ENCODE measurements at regions not wholly inside any gene's neighbourhood (a gene's known extent, or its start where the extent isn't known, plus 50 kb on each side); places are given as distances from the start of the nearest gene placed in this dataset.

- no peak for DNase-seq (ENCODE audit: low read depth in 4 of 4, low spot score in 2 of 4)
These were observed 50.3 kb upstream of the HMHB1 start for GRCh38 chr5:143761663-143762062.

- DNase-seq (ENCODE audit: low read depth in 4 of 4, low spot score in 2 of 4), result no peak
These were observed 51.2 kb upstream of the HMHB1 start for GRCh38 chr5:143760755-143761154.

- no peak for DNase-seq (ENCODE audit: low read depth in 4 of 4, low spot score in 2 of 4)
These were observed 51.8 kb upstream of the HMHB1 start for GRCh38 chr5:143760131-143760505.

- no peak for DNase-seq (ENCODE audit: low read depth in 4 of 4, low spot score in 2 of 4)
These were observed 52.4 kb upstream of the HMHB1 start for GRCh38 chr5:143759396-143760130.

- no peak for DNase-seq (ENCODE audit: low read depth in 4 of 4, low spot score in 2 of 4)
These were observed 53.2 kb upstream of the HMHB1 start for GRCh38 chr5:143758750-143759149.

- no peak for DNase-seq (ENCODE audit: low read depth in 4 of 4, low spot score in 2 of 4)
These were observed 53.9 kb upstream of the HMHB1 start for GRCh38 chr5:143758015-143758414.

GRCh38 chr5:143757116-143757515 is 54.8 kb upstream of the HMHB1 start:
- no peak for DNase-seq (ENCODE audit: low read depth in 4 of 4, low spot score in 2 of 4)

- no peak for DNase-seq (ENCODE audit: low read depth in 4 of 4, low spot score in 2 of 4)
These were observed 56.0 kb upstream of the HMHB1 start for GRCh38 chr5:143755966-143756365.

GRCh38 chr5:143752165-143752850 is 59.7 kb upstream of the HMHB1 start:
- DNase-seq (ENCODE audit: low read depth in 4 of 4, low spot score in 2 of 4), result no peak

- DNase-seq (ENCODE audit: low read depth in 4 of 4, low spot score in 2 of 4), result no peak
These were observed 60.6 kb upstream of the HMHB1 start for GRCh38 chr5:143751342-143751741.

- no peak for DNase-seq (ENCODE audit: low read depth in 4 of 4, low spot score in 2 of 4)
These were observed 62.3 kb upstream of the HMHB1 start for GRCh38 chr5:143749581-143750205.

GRCh38 chr5:143748516-143748915 is 63.4 kb upstream of the HMHB1 start:
- no peak for DNase-seq (ENCODE audit: low read depth in 4 of 4, low spot score in 2 of 4)

- no peak for DNase-seq (ENCODE audit: low read depth in 4 of 4, low spot score in 2 of 4)
These were observed 69.0 kb upstream of the HMHB1 start for GRCh38 chr5:143742951-143743350.

- DNase-seq (ENCODE audit: low read depth in 4 of 4, low spot score in 2 of 4), result no peak
These were observed 70.5 kb upstream of the HMHB1 start for GRCh38 chr5:143741421-143741820.

- no peak for DNase-seq (ENCODE audit: low read depth in 4 of 4, low spot score in 2 of 4)
These were observed 71.0 kb upstream of the HMHB1 start for GRCh38 chr5:143740956-143741355.

- DNase-seq (ENCODE audit: low read depth in 4 of 4, low spot score in 2 of 4), result no peak
These were observed 72.2 kb upstream of the HMHB1 start for GRCh38 chr5:143739746-143740145.

- no peak for DNase-seq (ENCODE audit: low read depth in 4 of 4, low spot score in 2 of 4)
These were observed 73.3 kb upstream of the HMHB1 start for GRCh38 chr5:143738417-143739401.

- DNase-seq (ENCODE audit: low read depth in 4 of 4, low spot score in 2 of 4), result no peak
These were observed 74.9 kb upstream of the HMHB1 start for GRCh38 chr5:143737062-143737461.

- DNase-seq (ENCODE audit: low read depth in 4 of 4, low spot score in 2 of 4), result no peak
These were observed 77.5 kb upstream of the HMHB1 start for GRCh38 chr5:143734456-143734780.

- no peak for DNase-seq (ENCODE audit: low read depth in 4 of 4, low spot score in 2 of 4)
These were observed 78.1 kb upstream of the HMHB1 start for GRCh38 chr5:143733665-143734455.
